ENCODE measurements at regions not wholly inside any gene's neighbourhood (a gene's known extent, or its start where the extent isn't known, plus 50 kb on each side); places are given as distances from the start of the nearest gene placed in this dataset.

- no peak for TF ChIP-seq CTCF (IDR thresholded peaks at IDR 0.05; ENCODE audit: borderline replicate concordance, control extremely low read depth, extremely low read depth, insufficient read depth, missing control alignments)
- DNase-seq (ENCODE audit: low spot score), result no peak
- in situ Hi-C loops (cut with MboI; ENCODE audit: low sequenced_read_pairs, unreplicated experiment), result no loop called here
Measured at GRCh38 chr13:84315527-84315926, 433.3 kb upstream of the SLITRK1 start.

GRCh38 chr13:84303035-84303434 is 420.8 kb upstream of the SLITRK1 start:
- TF ChIP-seq CTCF (IDR thresholded peaks at IDR 0.05; ENCODE audit: borderline replicate concordance, control extremely low read depth, extremely low read depth, insufficient read depth, missing control alignments), result no peak
- in situ Hi-C loops (cut with MboI; ENCODE audit: low sequenced_read_pairs, unreplicated experiment), result no loop called here

GRCh38 chr13:84297251-84297650 is 415.0 kb upstream of the SLITRK1 start:
- no peak for DNase-seq (ENCODE audit: low spot score)
- no peak for TF ChIP-seq CTCF (IDR thresholded peaks at IDR 0.05; ENCODE audit: borderline replicate concordance, control extremely low read depth, extremely low read depth, insufficient read depth, missing control alignments)
- in situ Hi-C loops (cut with MboI; ENCODE audit: low sequenced_read_pairs, unreplicated experiment), result no loop called here

More at GRCh38 chr13:84303035-84303434, 420.8 kb upstream of the SLITRK1 start:
- no peak for DNase-seq (ENCODE audit: low spot score)

GRCh38 chr13:84296401-84296800 is 414.1 kb upstream of the SLITRK1 start:
- no peak for TF ChIP-seq CTCF (IDR thresholded peaks at IDR 0.05; ENCODE audit: borderline replicate concordance, control extremely low read depth, extremely low read depth, insufficient read depth, missing control alignments)
- in situ Hi-C loops (cut with MboI; ENCODE audit: low sequenced_read_pairs, unreplicated experiment), result no loop called here
- no peak for DNase-seq (ENCODE audit: low spot score)

- no peak for TF ChIP-seq CTCF (IDR thresholded peaks at IDR 0.05; ENCODE audit: borderline replicate concordance, control extremely low read depth, extremely low read depth, insufficient read depth, missing control alignments)
- DNase-seq (ENCODE audit: low spot score), result no peak
- in situ Hi-C loops (cut with MboI; ENCODE audit: low sequenced_read_pairs, unreplicated experiment), result no loop called here
Measured at GRCh38 chr13:84294576-84294975, 412.3 kb upstream of the SLITRK1 start.

- in situ Hi-C loops (cut with MboI; ENCODE audit: low sequenced_read_pairs, unreplicated experiment), result no loop called here
- no peak for TF ChIP-seq CTCF (IDR thresholded peaks at IDR 0.05; ENCODE audit: borderline replicate concordance, control extremely low read depth, extremely low read depth, insufficient read depth, missing control alignments)
- DNase-seq (ENCODE audit: low spot score), result no peak
Measured at GRCh38 chr13:84290386-84290785, 408.1 kb upstream of the SLITRK1 start.

GRCh38 chr13:84279166-84279565 is 396.9 kb upstream of the SLITRK1 start:
- in situ Hi-C loops (cut with MboI; ENCODE audit: low sequenced_read_pairs, unreplicated experiment), result no loop called here
- TF ChIP-seq CTCF (IDR thresholded peaks at IDR 0.05; ENCODE audit: borderline replicate concordance, control extremely low read depth, extremely low read depth, insufficient read depth, missing control alignments), result no peak
- DNase-seq (ENCODE audit: low spot score), result no peak

Data from GM13976 (cell line).